OCI-LY3 (cell line): ENCODE measurements at regions not wholly inside any gene's neighbourhood (a gene's known extent, or its start where the extent isn't known, plus 50 kb on each side); places are given as distances from the start of the nearest gene placed in this dataset.

Experiments used
- EZH2phosphoT487 ChIP-seq: fragments of 200-600 bp; shearing (Covaris generic); IDR thresholded peaks from 2 replicates; pipeline ENCODE4 v1.6.1; 2018; ENCODE audit warnings: antibody characterized with exemption, mixed run types, low read depth
- TF ChIP-seq, protein P1 (sequence below): fragments of 200-600, 300-600 bp; sonication (generic); IDR thresholded peaks from 2 replicates; pipeline ENCODE4 v1.5.1; 2014; ENCODE audit warnings: antibody characterized with exemption, low read length, low read depth

DNA sequence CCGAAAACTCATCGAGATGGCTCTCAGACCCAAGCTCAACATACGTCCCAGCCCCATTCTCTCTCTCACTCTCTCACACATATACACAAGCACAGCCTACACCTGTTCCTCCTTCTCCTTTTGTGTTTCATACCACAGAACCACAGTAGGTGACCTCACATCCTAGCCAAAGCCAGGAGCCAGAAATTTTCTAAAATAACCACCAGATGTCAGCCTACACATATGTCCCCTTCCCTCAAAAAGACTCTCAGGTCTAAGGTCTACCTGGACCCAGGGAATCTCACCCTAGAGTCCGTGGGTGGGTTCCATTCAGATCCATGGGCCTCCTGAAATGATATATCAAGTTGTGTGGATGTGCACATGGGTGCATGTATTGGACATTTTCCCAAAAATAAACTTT is 104.2 kb upstream of the IPO5 start:
- TF ChIP-seq, protein P1, sequence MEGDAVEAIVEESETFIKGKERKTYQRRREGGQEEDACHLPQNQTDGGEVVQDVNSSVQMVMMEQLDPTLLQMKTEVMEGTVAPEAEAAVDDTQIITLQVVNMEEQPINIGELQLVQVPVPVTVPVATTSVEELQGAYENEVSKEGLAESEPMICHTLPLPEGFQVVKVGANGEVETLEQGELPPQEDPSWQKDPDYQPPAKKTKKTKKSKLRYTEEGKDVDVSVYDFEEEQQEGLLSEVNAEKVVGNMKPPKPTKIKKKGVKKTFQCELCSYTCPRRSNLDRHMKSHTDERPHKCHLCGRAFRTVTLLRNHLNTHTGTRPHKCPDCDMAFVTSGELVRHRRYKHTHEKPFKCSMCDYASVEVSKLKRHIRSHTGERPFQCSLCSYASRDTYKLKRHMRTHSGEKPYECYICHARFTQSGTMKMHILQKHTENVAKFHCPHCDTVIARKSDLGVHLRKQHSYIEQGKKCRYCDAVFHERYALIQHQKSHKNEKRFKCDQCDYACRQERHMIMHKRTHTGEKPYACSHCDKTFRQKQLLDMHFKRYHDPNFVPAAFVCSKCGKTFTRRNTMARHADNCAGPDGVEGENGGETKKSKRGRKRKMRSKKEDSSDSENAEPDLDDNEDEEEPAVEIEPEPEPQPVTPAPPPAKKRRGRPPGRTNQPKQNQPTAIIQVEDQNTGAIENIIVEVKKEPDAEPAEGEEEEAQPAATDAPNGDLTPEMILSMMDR = peak; percentile 82
- no peak for TF ChIP-seq EZH2phosphoT487
